NCI-H460 (cell line): ENCODE measurements at regions not wholly inside any gene's neighbourhood (a gene's known extent, or its start where the extent isn't known, plus 50 kb on each side); places are given as distances from the start of the nearest gene placed in this dataset.
"Not testable (repeated sequence)": the region's sequence is repeated elsewhere in the genome, so short reads cannot be mapped to it uniquely, and the experiment has no call there.

ENCODE experiments used
- DNase-seq: peaks from one replicate; pipeline ENCODE4 v3.0.0-alpha.2; 2016; ENCODE audit warnings: low read depth; ENCODE audit errors: extremely low read depth

DNA sequence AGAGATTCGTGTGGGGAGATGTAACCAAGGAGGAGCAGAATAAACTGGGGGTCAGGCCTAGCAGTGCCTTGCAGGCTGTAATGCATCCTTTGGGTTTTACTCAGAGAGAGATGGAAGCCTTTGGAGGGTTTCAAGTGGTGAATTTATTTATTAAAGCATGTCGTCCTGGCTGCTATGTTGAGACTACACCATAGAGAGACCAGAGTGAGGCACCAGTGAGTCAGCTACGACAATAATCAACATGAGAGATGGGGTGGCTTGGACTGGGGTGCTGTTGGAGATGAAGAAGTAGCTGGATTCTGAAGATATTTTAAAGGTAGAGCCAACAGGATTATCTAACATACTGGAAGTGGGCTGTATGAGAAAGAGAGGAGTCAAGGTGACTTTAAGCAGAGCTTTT, 335.3 kb upstream of the ARHGEF26 start:
- no peak for DNase-seq

DNA sequence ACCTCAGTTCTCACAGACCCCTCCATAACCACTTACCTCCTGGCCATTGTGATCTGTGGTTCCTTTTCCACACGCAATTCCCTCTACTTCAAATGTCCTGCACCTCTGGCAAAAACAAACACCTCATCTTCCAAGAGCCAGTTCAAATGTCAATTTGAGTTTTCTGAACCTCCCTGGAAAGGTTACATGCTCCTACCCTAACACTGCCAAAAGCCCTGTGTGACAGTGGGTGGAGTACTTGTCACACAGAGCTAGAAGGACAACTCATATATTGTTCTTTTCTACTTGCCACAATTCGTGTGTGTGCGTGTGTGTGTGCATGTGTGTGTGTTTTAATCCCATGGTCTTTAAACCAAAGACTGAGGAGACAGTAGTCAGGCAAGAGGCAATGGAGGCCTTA, 331.8 kb upstream of the ARHGEF26 start:
- DNase-seq, result no peak

GRCh38 chr3:153797056-153797455, 324.1 kb upstream of the ARHGEF26 start:
- DNase-seq, result peak; percentile 5

GRCh38 chr3:153809097-153809496, 312.1 kb upstream of the ARHGEF26 start:
- DNase-seq, result no peak

- DNase-seq, result no peak
These were observed 302.9 kb upstream of the ARHGEF26 start for GRCh38 chr3:153818338-153818737.

DNA sequence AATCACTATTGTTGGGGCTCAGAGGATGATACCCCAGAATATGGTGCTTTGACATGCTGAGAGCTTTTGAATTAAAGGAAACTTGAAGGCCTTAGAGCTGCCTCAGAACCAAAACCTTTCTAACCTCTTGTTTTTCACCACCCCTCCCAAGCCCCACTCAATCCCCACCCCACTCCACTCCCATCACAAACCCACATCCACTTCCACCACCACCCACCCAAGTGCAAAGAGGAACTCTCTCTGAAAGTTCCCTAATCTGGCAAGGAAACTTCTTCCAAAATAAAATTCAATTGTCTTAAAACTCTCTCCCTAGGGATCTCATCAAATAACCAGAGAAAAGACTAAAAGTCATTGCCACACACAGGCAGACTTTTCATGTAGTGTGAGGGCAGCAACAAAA, 301.2 kb upstream of the ARHGEF26 start:
- no peak for DNase-seq

DNA sequence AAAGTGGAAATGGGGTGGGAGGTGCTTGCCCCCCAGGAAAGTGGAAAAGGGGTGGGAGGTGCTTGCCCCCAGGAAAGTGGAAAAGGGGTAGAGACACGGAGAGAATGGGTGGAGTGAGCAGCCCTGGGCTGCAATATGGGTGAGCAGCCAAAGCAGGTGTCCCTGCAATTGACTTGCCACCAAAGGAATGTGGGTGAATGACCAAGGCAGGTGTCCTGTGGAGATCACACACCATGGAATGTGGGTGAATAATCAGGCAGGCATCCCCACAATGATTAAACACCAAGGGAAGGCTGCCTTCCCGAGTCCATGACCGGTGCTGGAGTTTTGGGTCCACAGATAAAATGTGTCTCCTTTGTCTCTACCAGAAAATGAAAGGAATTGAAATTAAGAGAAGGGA, 292.8 kb upstream of the ARHGEF26 start:
- DNase-seq, result not testable (repeated sequence)

- peak; percentile 2 for DNase-seq
These were observed 291.5 kb upstream of the ARHGEF26 start for GRCh38 chr3:153829606-153830170.

DNA sequence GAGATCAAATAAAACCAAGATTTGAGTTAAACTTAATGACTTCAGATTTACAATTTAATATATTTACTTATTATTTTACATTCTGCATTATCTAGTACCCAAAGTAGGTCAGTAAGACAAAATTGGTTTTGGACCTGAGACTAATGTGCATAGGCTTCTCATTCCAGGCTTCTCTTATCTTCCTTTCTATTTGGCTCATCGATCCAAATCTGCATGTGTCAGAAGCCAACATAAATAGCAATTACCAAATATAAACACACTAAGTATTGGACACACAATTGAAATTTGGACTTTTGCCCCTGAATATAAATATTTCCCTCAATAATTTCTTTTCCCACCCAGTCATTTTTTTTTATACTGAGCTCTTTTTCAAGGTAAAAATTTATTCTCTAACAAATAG, 290.6 kb upstream of the ARHGEF26 start:
- no peak for DNase-seq

- no peak for DNase-seq
These were observed 285.6 kb upstream of the ARHGEF26 start for GRCh38 chr3:153835540-153835939.

GRCh38 chr3:153840487-153840886, 280.7 kb upstream of the ARHGEF26 start:
- no peak for DNase-seq

GRCh38 chr3:153843994-153844393, 277.2 kb upstream of the ARHGEF26 start:
- no peak for DNase-seq

DNA sequence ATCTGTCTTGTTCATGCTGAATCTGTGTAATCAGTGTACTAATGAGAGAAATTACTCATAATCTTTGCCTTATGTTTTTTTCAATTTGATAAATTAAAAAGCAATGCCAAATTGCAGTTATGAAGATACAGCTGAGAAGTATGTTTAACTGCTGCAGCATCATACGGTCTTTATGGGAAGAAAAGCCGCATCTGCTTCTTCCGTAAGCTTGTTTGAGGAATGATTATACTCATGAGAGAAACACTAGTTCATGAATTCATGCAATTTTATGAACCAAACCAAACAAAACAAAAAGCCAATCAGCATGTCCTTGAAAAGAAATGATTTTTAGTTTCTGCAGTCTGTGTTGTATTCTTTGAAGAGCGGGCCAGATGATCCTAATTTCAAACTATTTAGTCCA, 275.9 kb upstream of the ARHGEF26 start:
- DNase-seq, result no peak

DNA sequence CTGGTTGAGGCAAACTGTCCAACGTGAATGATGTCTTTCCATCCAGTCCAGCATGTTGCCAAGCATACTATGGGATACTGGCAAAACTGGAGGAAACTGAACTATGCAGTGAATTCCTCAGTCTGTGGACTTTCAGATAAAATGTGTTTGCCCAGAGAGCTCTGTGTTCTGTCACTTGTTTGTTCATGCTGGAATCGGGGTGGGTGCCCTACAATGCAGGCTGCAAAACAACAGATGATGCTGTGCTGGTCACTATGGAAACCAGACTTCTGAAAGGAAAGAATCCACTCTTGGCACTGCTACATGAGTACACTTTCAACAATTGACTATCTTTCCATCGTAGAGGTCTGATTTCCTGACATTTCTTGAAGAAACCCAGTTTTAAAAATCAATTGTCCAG, 272.5 kb upstream of the ARHGEF26 start:
- no peak for DNase-seq

DNA sequence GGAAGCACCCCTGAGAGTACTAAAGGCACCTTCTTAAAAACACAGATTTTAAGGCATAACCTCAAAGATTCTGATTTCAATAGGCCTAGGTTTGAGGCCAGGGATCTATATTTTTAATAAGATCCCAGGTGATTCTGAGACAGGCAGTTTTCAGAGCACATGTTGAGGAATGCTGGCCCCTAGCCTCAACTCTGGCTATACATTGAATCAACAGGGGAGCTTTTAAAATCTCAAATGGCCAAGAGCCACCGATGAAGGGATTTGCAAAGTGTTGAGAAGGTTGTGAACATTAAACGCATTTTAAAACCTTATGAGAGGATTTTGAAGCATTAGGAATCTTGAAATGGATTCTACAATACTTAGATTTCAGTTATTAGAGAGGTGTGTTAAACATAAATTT, 268.8 kb upstream of the ARHGEF26 start:
- no peak for DNase-seq

DNA sequence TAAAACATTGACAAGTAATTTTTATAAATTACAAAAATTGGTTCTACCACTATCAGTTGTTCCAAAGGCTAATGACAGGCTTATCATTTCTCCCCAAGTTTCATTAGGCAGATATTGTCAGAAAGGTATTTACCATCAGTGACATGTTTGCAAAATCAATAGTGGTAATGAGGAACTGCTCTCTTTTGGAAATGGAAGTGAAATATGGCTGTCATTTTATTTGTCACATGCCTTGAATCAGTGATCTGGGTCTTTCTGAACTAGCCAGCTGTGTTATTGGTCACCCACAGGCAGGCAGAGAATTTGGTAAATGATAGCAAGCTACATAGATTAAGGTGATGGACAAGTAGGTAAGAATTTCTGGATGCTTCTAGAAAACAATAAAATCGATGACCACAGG, 268.0 kb upstream of the ARHGEF26 start:
- no peak for DNase-seq

DNA sequence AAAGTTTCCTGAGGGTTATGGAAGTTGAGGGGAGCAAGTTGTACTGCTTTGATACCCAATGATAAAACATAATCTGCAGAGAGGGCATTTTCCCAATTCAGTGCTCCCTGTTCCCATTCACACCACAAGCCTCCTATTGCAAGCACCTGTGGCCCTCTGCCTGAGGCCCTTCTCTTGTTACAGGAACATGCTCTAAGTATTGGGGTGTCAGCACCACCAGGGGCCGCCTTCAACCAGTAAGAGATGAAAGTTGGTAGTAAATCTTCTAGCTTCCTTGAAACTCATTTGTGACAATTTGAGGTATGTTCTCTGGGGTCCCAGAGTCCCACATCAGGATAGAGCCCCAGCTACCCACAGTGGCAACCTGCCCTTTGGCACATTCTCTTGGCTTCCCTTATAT, 265.4 kb upstream of the ARHGEF26 start:
- no peak for DNase-seq

GRCh38 chr3:153856932-153857331, 264.3 kb upstream of the ARHGEF26 start:
- DNase-seq, result no peak

- DNase-seq, result no peak
These were observed 256.4 kb upstream of the ARHGEF26 start for GRCh38 chr3:153864793-153865192.

DNA sequence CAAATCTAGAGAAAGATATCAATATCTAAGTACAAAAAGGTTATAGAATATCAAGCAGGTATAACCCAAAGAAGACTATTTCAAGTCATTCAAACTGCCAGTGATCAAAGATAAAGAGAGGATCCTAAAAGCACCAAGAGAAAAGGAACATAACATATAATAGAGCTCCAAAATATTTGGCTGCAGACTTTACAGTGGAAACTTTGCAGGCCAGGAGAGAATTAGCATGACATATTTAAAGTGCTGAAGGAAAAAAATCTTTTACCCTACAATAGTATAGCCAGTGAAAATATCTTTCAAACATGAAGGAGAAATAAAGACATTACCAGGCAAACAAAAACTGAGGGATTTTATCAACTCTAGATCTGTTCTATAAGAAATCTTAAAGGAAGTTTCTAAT, 254.3 kb upstream of the ARHGEF26 start:
- no peak for DNase-seq

- not testable (repeated sequence) for DNase-seq
These were observed 246.8 kb upstream of the ARHGEF26 start for GRCh38 chr3:153874348-153874747.

GRCh38 chr3:153880493-153880892, 240.7 kb upstream of the ARHGEF26 start:
- no peak for DNase-seq

DNA sequence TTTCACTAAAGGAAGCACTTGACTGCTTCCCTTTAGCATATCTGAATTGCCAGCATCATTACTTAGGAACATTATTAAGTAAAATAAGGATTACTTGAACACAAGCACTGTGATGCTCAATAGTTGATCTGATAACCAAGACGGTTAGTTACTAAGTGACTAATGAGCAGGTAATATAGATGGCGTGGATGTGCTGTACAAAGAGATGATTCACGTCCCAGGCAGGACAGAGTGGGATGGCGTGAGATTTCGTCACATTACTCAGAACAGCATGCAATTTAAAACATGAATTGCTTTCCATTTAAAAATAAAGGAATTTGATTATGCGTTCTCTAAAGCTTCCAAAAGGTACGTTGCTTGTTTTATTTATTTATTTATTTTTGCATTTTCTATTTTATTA, 240.0 kb upstream of the ARHGEF26 start:
- DNase-seq, result no peak
